ENCODE measurements at regions not wholly inside any gene's neighbourhood (a gene's known extent, or its start where the extent isn't known, plus 50 kb on each side); places are given as distances from the start of the nearest gene placed in this dataset.
A peak's percentile ranks its signal among the peaks of the same experiment; 100 is the strongest.
"Not testable (repeated sequence)": the region's sequence is repeated elsewhere in the genome, so short reads cannot be mapped to it uniquely, and the experiment has no call there.

- WGBS: 40% methylated on average over 15 of the region's 15 CpGs
- Histone ChIP-seq H3K4me3 (ENCODE audit: low read length) (peak overlapping the region; percentile 17; the same call in 1 of the 2 replicates), H3K27me3 (ENCODE audit: insufficient read depth, low read length) (peaks cover 2% of the 10 kb centered on the region; the same call in 1 of the 2 replicates), H3K9me3 (ENCODE audit: insufficient read depth, low read depth, low read length) (no peaks in the 10 kb centered on the region), H3K4me1 (ENCODE audit: insufficient read depth, low read length) (peaks cover 8% of the 10 kb centered on the region; the same call in 1 of the 2 replicates), H3K36me3 (ENCODE audit: insufficient read depth, low read length) (no peaks in the 10 kb centered on the region), H3K27ac (ENCODE audit: low read depth, low read length) (no peak overlapping the region), H3K9ac (ENCODE audit: low read depth, low read length) (peak overlapping the region; percentile 5; the same call in 1 of the 2 replicates)
Measured at GRCh38 chr7:69534461-69535041, 63.7 kb upstream of the AUTS2 start.

- 92% methylated on average over 4 of the region's 4 CpGs for WGBS
- no peaks in the 10 kb centered on the region for H3K9me3 ChIP-seq (ENCODE audit: insufficient read depth, low read depth, low read length)
- H3K27me3 ChIP-seq (ENCODE audit: insufficient read depth, low read length): peaks cover 2% of the 10 kb centered on the region; the same call in 1 of the 2 replicates
- H3K36me3 ChIP-seq (ENCODE audit: insufficient read depth, low read length): no peaks in the 10 kb centered on the region
- H3K27ac ChIP-seq (ENCODE audit: low read depth, low read length): no peak overlapping the region
- H3K9ac ChIP-seq (ENCODE audit: low read depth, low read length): no peak overlapping the region
- peaks cover 8% of the 10 kb centered on the region; the same call in 1 of the 2 replicates for H3K4me1 ChIP-seq (ENCODE audit: insufficient read depth, low read length)
- H3K4me3 ChIP-seq (ENCODE audit: low read length): no peak overlapping the region
Measured at GRCh38 chr7:69537691-69538090, 60.6 kb upstream of the AUTS2 start.

- H3K36me3 ChIP-seq (ENCODE audit: insufficient read depth, low read length): no peaks in the 10 kb centered on the region
- H3K27me3 ChIP-seq (ENCODE audit: insufficient read depth, low read length): no peaks in the 10 kb centered on the region
- H3K4me1 ChIP-seq (ENCODE audit: insufficient read depth, low read length): peaks cover 6% of the 10 kb centered on the region; the same call in 1 of the 2 replicates
- no peak overlapping the region for H3K27ac ChIP-seq (ENCODE audit: low read depth, low read length)
- H3K9me3 ChIP-seq (ENCODE audit: insufficient read depth, low read depth, low read length): no peaks in the 10 kb centered on the region
- H3K9ac ChIP-seq (ENCODE audit: low read depth, low read length): no peak overlapping the region
- 80% methylated on average over 4 of the region's 4 CpGs for WGBS
- H3K4me3 ChIP-seq (ENCODE audit: low read length): no peak overlapping the region
Measured at GRCh38 chr7:69539531-69539930, 58.7 kb upstream of the AUTS2 start.

- H3K36me3 ChIP-seq (ENCODE audit: insufficient read depth, low read length): no peaks in the 10 kb centered on the region
- H3K4me3 ChIP-seq (ENCODE audit: low read length): no peak overlapping the region
- WGBS: 89% methylated on average over 3 of the region's 3 CpGs
Measured at GRCh38 chr7:69540287-69540686, 58.0 kb upstream of the AUTS2 start.

GRCh38 chr7:69541779-69542432 lies 56.4 kb upstream of the AUTS2 start:
- WGBS: 91% methylated on average over 6 of the region's 6 CpGs
- H3K4me3 ChIP-seq (ENCODE audit: low read length); H3K4me1 ChIP-seq (ENCODE audit: insufficient read depth, low read length); H3K27ac ChIP-seq (ENCODE audit: low read depth, low read length); H3K36me3 ChIP-seq (ENCODE audit: insufficient read depth, low read length); H3K9me3 ChIP-seq (ENCODE audit: insufficient read depth, low read depth, low read length); H3K27me3 ChIP-seq (ENCODE audit: insufficient read depth, low read length); H3K9ac ChIP-seq (ENCODE audit: low read depth, low read length): not testable (repeated sequence)

More at GRCh38 chr7:69540287-69540686, 58.0 kb upstream of the AUTS2 start:
- H3K9ac ChIP-seq (ENCODE audit: low read depth, low read length): no peak overlapping the region
- no peak overlapping the region for H3K27ac ChIP-seq (ENCODE audit: low read depth, low read length)
- H3K27me3 ChIP-seq (ENCODE audit: insufficient read depth, low read length): no peaks in the 10 kb centered on the region
- no peaks in the 10 kb centered on the region for H3K9me3 ChIP-seq (ENCODE audit: insufficient read depth, low read depth, low read length)
- peaks cover 3% of the 10 kb centered on the region; the same call in 1 of the 2 replicates for H3K4me1 ChIP-seq (ENCODE audit: insufficient read depth, low read length)

- no peaks in the 10 kb centered on the region for H3K4me1 ChIP-seq (ENCODE audit: insufficient read depth, low read length)
- H3K36me3 ChIP-seq (ENCODE audit: insufficient read depth, low read length): no peaks in the 10 kb centered on the region
- no peak overlapping the region for H3K27ac ChIP-seq (ENCODE audit: low read depth, low read length)
- H3K4me3 ChIP-seq (ENCODE audit: low read length): no peak overlapping the region
- H3K9ac ChIP-seq (ENCODE audit: low read depth, low read length): no peak overlapping the region
- no peaks in the 10 kb centered on the region for H3K27me3 ChIP-seq (ENCODE audit: insufficient read depth, low read length)
- H3K9me3 ChIP-seq (ENCODE audit: insufficient read depth, low read depth, low read length): no peaks in the 10 kb centered on the region
- WGBS: no CpG with 5 or more reads among the region's 1 CpG
Measured at GRCh38 chr7:69545175-69545574, 53.1 kb upstream of the AUTS2 start.
